Keratinocyte (primary cell): ENCODE measurements at regions not wholly inside any gene's neighbourhood (a gene's known extent, or its start where the extent isn't known, plus 50 kb on each side); places are given as distances from the start of the nearest gene placed in this dataset.

ENCODE experiments used
- DNase-seq: peaks from one replicate; pipeline ENCODE4 v3.0.0-alpha.2; 2011; ENCODE audit warnings: low read depth, missing footprints, low spot score
- FAIRE-seq: peaks from 2 replicates; lab custom pipeline; 2011; peaks lifted over from hg19 to GRCh38; lab: Jason Lieb, UNC
- H2AFZ ChIP-seq: 2 replicates; pipeline ENCODE4 v1.6.0; 2012; ENCODE audit warnings: low read length, control low read depth, inconsistent platforms; ENCODE audit not compliant: control insufficient read depth
- H3K27ac ChIP-seq: 2 replicates; pipeline ENCODE4 v1.5.1; 2011; ENCODE audit warnings: low read length; ENCODE audit not compliant: control insufficient read depth, insufficient read depth
- H3K27me3 ChIP-seq: 3 replicates; pipeline ENCODE4 v1.6.0; 2011; ENCODE audit warnings: low read length; ENCODE audit not compliant: control insufficient read depth, insufficient read depth; ENCODE audit errors: extremely low read depth
- H3K36me3 ChIP-seq, 2 experiments: 2 replicates in 1 of 2; 3 replicates in 1 of 2; pipeline ENCODE4 v1.5.1; 2011; ENCODE audit warnings: low read length in 2 of 2, mild to moderate bottlenecking in 1 of 2; ENCODE audit not compliant: control insufficient read depth in 2 of 2, insufficient read depth in 2 of 2; ENCODE audit errors: extremely low read depth in 1 of 2
- H3K4me1 ChIP-seq: 3 replicates; pipeline ENCODE4 v1.5.1; 2011; ENCODE audit warnings: low read length; ENCODE audit not compliant: control insufficient read depth, insufficient read depth; ENCODE audit errors: extremely low read depth
- H3K4me2 ChIP-seq: 3 replicates; pipeline ENCODE4 v1.6.0; 2011; ENCODE audit warnings: low read depth, low read length; ENCODE audit not compliant: control insufficient read depth, insufficient read depth; ENCODE audit errors: extremely low read depth
- H3K4me3 ChIP-seq, 3 experiments: fragments of 200-600 bp in 1 of 3; sonication (generic) in 1 of 3; 2 replicates in 2 of 3; 3 replicates in 1 of 3; pipeline ENCODE4 v1.5.1; 2011 to 2016; ENCODE audit warnings: low read length in 3 of 3, mild to moderate bottlenecking in 3 of 3, control low read depth in 2 of 3, inconsistent platforms in 1 of 3, low read depth in 1 of 3, mixed read lengths in 1 of 3, mixed run types in 1 of 3, moderate library complexity in 1 of 3; ENCODE audit not compliant: control insufficient read depth in 2 of 3, insufficient read depth in 2 of 3; ENCODE audit errors: extremely low read depth in 1 of 3
- H3K79me2 ChIP-seq: 2 replicates; pipeline ENCODE4 v1.6.0; 2012; ENCODE audit warnings: low read length; ENCODE audit not compliant: control insufficient read depth, insufficient read depth
- H3K9ac ChIP-seq: 3 replicates; pipeline ENCODE4 v1.6.0; 2011; ENCODE audit warnings: low read length; ENCODE audit not compliant: control insufficient read depth, insufficient read depth; ENCODE audit errors: extremely low read depth
- H3K9me1 ChIP-seq: 3 replicates; pipeline ENCODE4 v1.6.0; 2011; ENCODE audit warnings: low read length; ENCODE audit not compliant: control insufficient read depth, insufficient read depth; ENCODE audit errors: extremely low read depth
- H3K9me3 ChIP-seq: 2 replicates; pipeline ENCODE4 v1.5.1; 2012; ENCODE audit warnings: low read depth, low read length; ENCODE audit not compliant: control insufficient read depth
- H4K20me1 ChIP-seq: 3 replicates; pipeline ENCODE4 v1.6.0; 2011; ENCODE audit warnings: low read length; ENCODE audit not compliant: control insufficient read depth, insufficient read depth; ENCODE audit errors: extremely low read depth
- EZH2 ChIP-seq: IDR thresholded peaks from one replicate; pipeline ENCODE4 v1.6.1; 2012; ENCODE audit warnings: inconsistent platforms, mild to moderate bottlenecking, low read length, moderate library complexity
- dilution Hi-C: fragments of 300-500 bp; cut with MboI; formaldehyde crosslinking; loops from one replicate; pipeline ENCODE4 v1.7.0; 2020; ENCODE audit warnings: low sequenced_read_pairs; ENCODE audit not compliant: extremely low pct_ligation_motif_present
- TF ChIP-seq, protein P1 (sequence below), 3 experiments: IDR thresholded peaks in 1 of 3; conservative IDR thresholded peaks in 1 of 3; optimal IDR thresholded peaks in 1 of 3; 2 replicates in 2 of 3; 3 replicates in 1 of 3; pipeline versions ENCODE3 to v1.5.1; 2011; ENCODE audit warnings: low read length in 3 of 3, mild to moderate bottlenecking in 3 of 3, moderate library complexity in 2 of 3, control low read depth in 1 of 3, inconsistent platforms in 1 of 3; ENCODE audit not compliant: insufficient read depth in 2 of 3; ENCODE audit errors: extremely low read depth in 1 of 3

DNA sequence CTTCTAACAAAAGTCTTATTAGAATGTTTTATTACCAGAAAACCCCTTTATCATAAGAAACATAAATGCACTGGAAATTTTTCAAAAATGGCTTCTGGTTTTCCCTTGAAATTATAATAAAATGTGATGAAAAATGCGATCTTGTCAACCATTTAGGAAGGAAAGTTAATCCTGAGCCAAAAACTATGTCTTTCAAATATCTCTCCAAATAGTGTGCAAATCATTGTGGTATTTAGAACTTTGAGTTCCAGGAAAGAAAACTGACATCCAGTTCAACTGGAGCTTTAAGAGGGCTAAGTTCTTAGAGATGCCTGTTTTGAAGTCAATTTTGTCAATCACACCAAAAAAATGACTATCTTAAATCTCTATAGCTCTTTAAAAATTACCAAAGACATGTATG, 425.4 kb downstream of the DNAH5 start:
- Histone ChIP-seq H3K27me3 (no peaks in the 10 kb centered on the region), H3K27ac (no peak overlapping the region), H3K9ac (no peak overlapping the region), H3K9me1 (no peaks in the 10 kb centered on the region), H4K20me1 (no peaks in the 10 kb centered on the region), H3K4me1 (no peaks in the 10 kb centered on the region), H3K79me2 (no peaks in the 10 kb centered on the region), H2AFZ (no peak overlapping the region), H3K4me2 (no peak overlapping the region), H3K36me3 (no peaks in the 10 kb centered on the region), H3K9me3 (no peaks in the 10 kb centered on the region), H3K4me3 (no peak overlapping the region)
- DNase-seq (no peak), FAIRE-seq (no peak)
- TF ChIP-seq EZH2, result no peak
- TF ChIP-seq, protein P1, sequence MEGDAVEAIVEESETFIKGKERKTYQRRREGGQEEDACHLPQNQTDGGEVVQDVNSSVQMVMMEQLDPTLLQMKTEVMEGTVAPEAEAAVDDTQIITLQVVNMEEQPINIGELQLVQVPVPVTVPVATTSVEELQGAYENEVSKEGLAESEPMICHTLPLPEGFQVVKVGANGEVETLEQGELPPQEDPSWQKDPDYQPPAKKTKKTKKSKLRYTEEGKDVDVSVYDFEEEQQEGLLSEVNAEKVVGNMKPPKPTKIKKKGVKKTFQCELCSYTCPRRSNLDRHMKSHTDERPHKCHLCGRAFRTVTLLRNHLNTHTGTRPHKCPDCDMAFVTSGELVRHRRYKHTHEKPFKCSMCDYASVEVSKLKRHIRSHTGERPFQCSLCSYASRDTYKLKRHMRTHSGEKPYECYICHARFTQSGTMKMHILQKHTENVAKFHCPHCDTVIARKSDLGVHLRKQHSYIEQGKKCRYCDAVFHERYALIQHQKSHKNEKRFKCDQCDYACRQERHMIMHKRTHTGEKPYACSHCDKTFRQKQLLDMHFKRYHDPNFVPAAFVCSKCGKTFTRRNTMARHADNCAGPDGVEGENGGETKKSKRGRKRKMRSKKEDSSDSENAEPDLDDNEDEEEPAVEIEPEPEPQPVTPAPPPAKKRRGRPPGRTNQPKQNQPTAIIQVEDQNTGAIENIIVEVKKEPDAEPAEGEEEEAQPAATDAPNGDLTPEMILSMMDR (optimal IDR thresholded peaks at IDR 0.05 in 1 of 3, IDR thresholded peaks at IDR 0.05 in 1 of 3, conservative IDR thresholded peaks at IDR 0.05 in 1 of 3; ENCODE audit: extremely low read depth in 1 of 3, insufficient read depth in 2 of 3, low read length in 3 of 3), result no peak
- dilution Hi-C loops, result loop anchor here (25.0 kb wide), 1 partner anchor 443 kb away; no protein-coding TSS in a partner anchor

DNA sequence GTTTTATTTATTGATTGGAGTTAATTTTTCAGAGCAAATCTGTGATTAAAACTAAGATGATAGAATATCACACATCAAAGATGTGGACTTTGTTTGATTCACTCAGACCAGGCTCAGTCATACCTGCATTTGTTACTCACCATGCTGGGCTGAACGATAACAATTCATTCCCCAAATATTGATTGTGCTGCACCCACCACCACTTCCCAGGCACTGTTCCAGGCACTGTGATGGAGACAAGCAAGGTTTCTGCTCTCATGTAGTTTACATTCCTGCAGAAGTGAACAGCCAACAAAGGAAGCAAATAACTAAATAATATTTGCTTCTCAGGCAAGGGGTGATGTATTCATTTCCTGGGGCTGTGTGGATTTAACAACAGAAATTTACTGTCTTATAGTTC, 428.3 kb downstream of the DNAH5 start:
- Histone ChIP-seq H3K4me1 (peaks cover 3% of the 10 kb centered on the region), H3K9me1 (no peaks in the 10 kb centered on the region), H3K4me3 (no peak overlapping the region), H3K36me3 (no peaks in the 10 kb centered on the region), H3K27me3 (no peaks in the 10 kb centered on the region), H4K20me1 (no peaks in the 10 kb centered on the region), H3K9me3 (no peaks in the 10 kb centered on the region), H3K79me2 (no peaks in the 10 kb centered on the region), H2AFZ (no peak overlapping the region), H3K4me2 (no peak overlapping the region), H3K27ac (no peak overlapping the region), H3K9ac (no peak overlapping the region)
- TF ChIP-seq, protein P1 (optimal IDR thresholded peaks at IDR 0.05 in 1 of 3, IDR thresholded peaks at IDR 0.05 in 1 of 3, conservative IDR thresholded peaks at IDR 0.05 in 1 of 3; ENCODE audit: extremely low read depth in 1 of 3, insufficient read depth in 2 of 3, low read length in 3 of 3), result no peak
- no peak for TF ChIP-seq EZH2
- dilution Hi-C loops, result loop anchor here (25.0 kb wide), 1 partner anchor 446 kb away; no protein-coding TSS in a partner anchor
- DNase-seq, result no peak
- no peak for FAIRE-seq
